Panc1 (cell line): ENCODE measurements at regions not wholly inside any gene's neighbourhood (a gene's known extent, or its start where the extent isn't known, plus 50 kb on each side); places are given as distances from the start of the nearest gene placed in this dataset.

Experiments
- ATAC-seq: fragments of 200-7000 bp; cut with Tn5 transposase; 2 replicates; pipeline ENCODE4 v1.9.1; 2020; ENCODE audit warnings: mild to moderate bottlenecking, moderate library complexity
- BruUV-seq: library from RNA; stranded (reverse); fragments of 400-500 nt; replicated peaks from 2 replicates; lab custom pipeline; 2021; lab: Mats Ljungman, UMichigan
- CTCF ChIA-PET: fragments of 300-600 bp; sonication (Branson Sonifier 250); formaldehyde crosslinking; loops from one replicate; lab custom pipeline; 2022; ENCODE audit warnings: antibody characterized with exemption; lab: Charles Lee
- POLR2A ChIA-PET: fragments of 300-600 bp; sonication (Branson Sonifier 250); formaldehyde crosslinking; loops from one replicate; lab custom pipeline; 2022; ENCODE audit warnings: antibody characterized with exemption; lab: Charles Lee
- DNase-seq: peaks from one replicate; pipeline ENCODE4 v3.0.0-alpha.2; 2010; ENCODE audit warnings: low read depth, low spot score
- H3K27ac ChIP-seq: 2 replicates; pipeline ENCODE4 v1.5.1; 2011; ENCODE audit warnings: mild to moderate bottlenecking, low read length, inconsistent platforms
- H3K27me3 ChIP-seq: fragments of 200-500 bp; sonication (Bioruptor generic); 2 replicates; pipeline ENCODE4 v1.6.0; 2014; ENCODE audit warnings: low read length, inconsistent platforms; ENCODE audit not compliant: control insufficient read depth, insufficient read depth
- H3K36me3 ChIP-seq: fragments of 200-500 bp; sonication (Bioruptor generic); 2 replicates; pipeline ENCODE4 v1.5.1; 2014; ENCODE audit warnings: inconsistent platforms, mild to moderate bottlenecking, low read length, moderate library complexity; ENCODE audit not compliant: control insufficient read depth, insufficient read depth
- H3K4me1 ChIP-seq: 2 replicates; pipeline ENCODE4 v1.5.1; 2011; ENCODE audit warnings: inconsistent platforms, mild to moderate bottlenecking, low read length, moderate library complexity; ENCODE audit not compliant: control insufficient read depth, insufficient read depth
- H3K4me3 ChIP-seq, 2 experiments: 2 replicates each; pipeline ENCODE4 v1.5.1; 2011 to 2012; ENCODE audit warnings: low read depth in 2 of 2, low read length in 2 of 2, mild to moderate bottlenecking in 2 of 2, inconsistent platforms in 1 of 2, moderate library complexity in 1 of 2
- H3K9me3 ChIP-seq: fragments of 200-500 bp; sonication (Bioruptor generic); 2 replicates; pipeline ENCODE4 v1.5.1; 2014; ENCODE audit warnings: low read depth, mild to moderate bottlenecking, inconsistent platforms, low read length, moderate library complexity; ENCODE audit not compliant: control insufficient read depth, insufficient read depth
- POLR2AphosphoS5 ChIP-seq: IDR thresholded peaks from 2 replicates; pipeline ENCODE4 v1.6.1; 2012; ENCODE audit warnings: mild to moderate bottlenecking, low read depth, low read length, moderate library complexity
- SIN3A ChIP-seq: IDR thresholded peaks from 2 replicates; pipeline ENCODE4 v1.6.1; 2012; ENCODE audit warnings: low read depth, mild to moderate bottlenecking, low read length, moderate library complexity, borderline replicate concordance; ENCODE audit not compliant: insufficient read depth
- TCF7L2 ChIP-seq: IDR thresholded peaks from 2 replicates; pipeline ENCODE4 v1.6.1; 2011; ENCODE audit warnings: mild to moderate bottlenecking, low read depth, low read length, inconsistent platforms
- in situ Hi-C: cut with HindIII; loops from 2 replicates; pipeline ENCODE4 v1.10.0; 2016; ENCODE audit warnings: low sequenced_read_pairs, low pct_unique_long_range_greater_than_20kb
- intact Hi-C: fragments of 100-400 bp; cut with micrococcal nuclease; formaldehyde crosslinking; loops from one replicate; pipeline ENCODE4 v1.10.0; 2022; ENCODE audit not compliant: unreplicated experiment
- TF ChIP-seq, protein P1 (sequence below), 2 experiments: IDR thresholded peaks; 2 replicates each; pipeline ENCODE4 v1.6.1; 2011 to 2012; ENCODE audit warnings: low read depth in 2 of 2, control low read depth in 1 of 2, low read length in 1 of 2, mild to moderate bottlenecking in 1 of 2, moderate library complexity in 1 of 2; ENCODE audit not compliant: insufficient read depth in 1 of 2
- TF ChIP-seq, protein P2 (sequence below): fragments of 450-650 bp; IDR thresholded peaks from 2 replicates; pipeline ENCODE4 v1.5.1; 2017; ENCODE audit warnings: mild to moderate bottlenecking

DNA sequence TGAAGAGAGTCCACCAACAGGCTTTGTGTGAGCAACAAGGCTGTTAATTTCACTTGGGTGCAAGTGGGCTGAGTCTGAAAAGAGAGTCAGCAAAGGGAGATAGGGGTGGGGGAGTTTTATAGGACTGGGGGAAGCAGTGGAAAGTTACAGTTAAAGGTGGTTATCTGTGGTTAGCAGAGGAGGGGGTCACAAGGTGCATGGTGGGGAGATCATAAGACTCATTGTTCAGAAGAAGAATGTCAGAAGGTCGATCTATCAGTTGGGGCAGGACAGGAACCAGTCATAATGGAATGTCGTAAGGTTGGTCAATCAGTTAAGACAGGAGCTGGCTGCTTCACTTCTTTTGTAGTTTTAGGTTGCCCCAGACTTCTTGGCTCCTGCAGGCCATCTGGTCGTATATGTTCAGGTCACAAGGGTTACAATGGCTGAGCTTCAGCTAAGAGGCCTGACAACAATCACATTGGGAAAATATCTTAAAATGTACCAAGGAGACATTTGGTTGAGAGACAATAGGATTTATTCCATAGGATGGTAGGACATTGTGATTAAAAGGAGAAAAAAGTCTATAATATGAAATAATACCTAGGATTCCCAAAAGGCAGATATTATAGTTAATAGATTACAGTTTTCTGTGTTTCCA, 356.4 kb downstream of the ANKRD7 start:
- intact Hi-C loops, result no loop called here
- Histone ChIP-seq H3K27ac (no peak overlapping the region), H3K4me3 (no peak overlapping the region), H3K36me3 (no peaks in the 10 kb centered on the region), H3K27me3 (no peaks in the 10 kb centered on the region), H3K9me3 (peaks cover 4% of the 10 kb centered on the region; the same call in 1 of the 2 replicates), H3K4me1 (no peaks in the 10 kb centered on the region)
- in situ Hi-C loops, result no loop called here
- POLR2A ChIA-PET, result no interaction called here
- TF ChIP-seq, protein P1, sequence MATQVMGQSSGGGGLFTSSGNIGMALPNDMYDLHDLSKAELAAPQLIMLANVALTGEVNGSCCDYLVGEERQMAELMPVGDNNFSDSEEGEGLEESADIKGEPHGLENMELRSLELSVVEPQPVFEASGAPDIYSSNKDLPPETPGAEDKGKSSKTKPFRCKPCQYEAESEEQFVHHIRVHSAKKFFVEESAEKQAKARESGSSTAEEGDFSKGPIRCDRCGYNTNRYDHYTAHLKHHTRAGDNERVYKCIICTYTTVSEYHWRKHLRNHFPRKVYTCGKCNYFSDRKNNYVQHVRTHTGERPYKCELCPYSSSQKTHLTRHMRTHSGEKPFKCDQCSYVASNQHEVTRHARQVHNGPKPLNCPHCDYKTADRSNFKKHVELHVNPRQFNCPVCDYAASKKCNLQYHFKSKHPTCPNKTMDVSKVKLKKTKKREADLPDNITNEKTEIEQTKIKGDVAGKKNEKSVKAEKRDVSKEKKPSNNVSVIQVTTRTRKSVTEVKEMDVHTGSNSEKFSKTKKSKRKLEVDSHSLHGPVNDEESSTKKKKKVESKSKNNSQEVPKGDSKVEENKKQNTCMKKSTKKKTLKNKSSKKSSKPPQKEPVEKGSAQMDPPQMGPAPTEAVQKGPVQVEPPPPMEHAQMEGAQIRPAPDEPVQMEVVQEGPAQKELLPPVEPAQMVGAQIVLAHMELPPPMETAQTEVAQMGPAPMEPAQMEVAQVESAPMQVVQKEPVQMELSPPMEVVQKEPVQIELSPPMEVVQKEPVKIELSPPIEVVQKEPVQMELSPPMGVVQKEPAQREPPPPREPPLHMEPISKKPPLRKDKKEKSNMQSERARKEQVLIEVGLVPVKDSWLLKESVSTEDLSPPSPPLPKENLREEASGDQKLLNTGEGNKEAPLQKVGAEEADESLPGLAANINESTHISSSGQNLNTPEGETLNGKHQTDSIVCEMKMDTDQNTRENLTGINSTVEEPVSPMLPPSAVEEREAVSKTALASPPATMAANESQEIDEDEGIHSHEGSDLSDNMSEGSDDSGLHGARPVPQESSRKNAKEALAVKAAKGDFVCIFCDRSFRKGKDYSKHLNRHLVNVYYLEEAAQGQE (IDR thresholded peaks at IDR 0.05; ENCODE audit: insufficient read depth in 1 of 2, low read depth in 2 of 2, low read length in 1 of 2), result no peak
- TF ChIP-seq, protein P2, sequence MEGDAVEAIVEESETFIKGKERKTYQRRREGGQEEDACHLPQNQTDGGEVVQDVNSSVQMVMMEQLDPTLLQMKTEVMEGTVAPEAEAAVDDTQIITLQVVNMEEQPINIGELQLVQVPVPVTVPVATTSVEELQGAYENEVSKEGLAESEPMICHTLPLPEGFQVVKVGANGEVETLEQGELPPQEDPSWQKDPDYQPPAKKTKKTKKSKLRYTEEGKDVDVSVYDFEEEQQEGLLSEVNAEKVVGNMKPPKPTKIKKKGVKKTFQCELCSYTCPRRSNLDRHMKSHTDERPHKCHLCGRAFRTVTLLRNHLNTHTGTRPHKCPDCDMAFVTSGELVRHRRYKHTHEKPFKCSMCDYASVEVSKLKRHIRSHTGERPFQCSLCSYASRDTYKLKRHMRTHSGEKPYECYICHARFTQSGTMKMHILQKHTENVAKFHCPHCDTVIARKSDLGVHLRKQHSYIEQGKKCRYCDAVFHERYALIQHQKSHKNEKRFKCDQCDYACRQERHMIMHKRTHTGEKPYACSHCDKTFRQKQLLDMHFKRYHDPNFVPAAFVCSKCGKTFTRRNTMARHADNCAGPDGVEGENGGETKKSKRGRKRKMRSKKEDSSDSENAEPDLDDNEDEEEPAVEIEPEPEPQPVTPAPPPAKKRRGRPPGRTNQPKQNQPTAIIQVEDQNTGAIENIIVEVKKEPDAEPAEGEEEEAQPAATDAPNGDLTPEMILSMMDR, result no peak
- TF ChIP-seq TCF7L2 (no peak), SIN3A (no peak), POLR2AphosphoS5 (no peak)
- CTCF ChIA-PET, result no interaction called here
- no TSS peak for BruUV-seq
- no peak for DNase-seq
- no peak for ATAC-seq

DNA sequence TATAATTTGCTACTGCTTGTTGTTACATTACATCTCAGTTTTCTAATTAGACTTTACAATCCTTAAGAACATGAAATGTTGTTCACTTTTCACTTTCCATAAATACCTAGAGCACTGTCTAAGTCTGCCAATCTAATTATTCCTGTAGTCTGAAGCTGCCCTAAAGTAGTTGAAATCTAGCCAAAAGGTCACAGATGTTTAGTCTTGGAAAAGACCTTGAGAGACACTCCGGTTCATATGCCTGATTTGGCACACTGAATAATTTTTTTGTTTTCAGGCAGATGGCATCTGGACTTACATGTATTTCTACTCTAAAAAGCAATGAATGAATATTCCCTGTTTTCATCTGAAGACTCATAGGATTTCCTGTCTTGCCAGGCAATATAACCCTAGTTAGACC, 359.1 kb downstream of the ANKRD7 start:
- ChIA-PET CTCF (no interaction called here), POLR2A (no interaction called here)
- DNase-seq (no peak), ATAC-seq (no peak)
- no TSS peak for BruUV-seq
- intact Hi-C loops (no loop called here), in situ Hi-C loops (no loop called here)
- no peaks in the 10 kb centered on the region for H3K4me1 ChIP-seq
- H3K9me3 ChIP-seq, result peaks cover 4% of the 10 kb centered on the region; the same call in 1 of the 2 replicates
- TF ChIP-seq, protein P1 (IDR thresholded peaks at IDR 0.05; ENCODE audit: insufficient read depth in 1 of 2, low read depth in 2 of 2, low read length in 1 of 2), result no peak
- TF ChIP-seq, protein P2, result no peak
- TF ChIP-seq POLR2AphosphoS5 (no peak), SIN3A (no peak), TCF7L2 (no peak)
- no peaks in the 10 kb centered on the region for H3K27me3 ChIP-seq
- no peak overlapping the region for H3K27ac ChIP-seq
- H3K4me3 ChIP-seq, result no peak overlapping the region
- no peaks in the 10 kb centered on the region for H3K36me3 ChIP-seq
